K562 (cell line): ENCODE measurements at regions not wholly inside any gene's neighbourhood (a gene's known extent, or its start where the extent isn't known, plus 50 kb on each side); places are given as distances from the start of the nearest gene placed in this dataset.

Experiments used
- ATAC-seq: fragments of 200-7000 bp; cut with Tn5 transposase; 3 replicates; pipeline ENCODE4 v1.9.1; 2020; ENCODE audit warnings: moderate library complexity
- BruUV-seq: library from RNA; stranded (reverse); fragments of 400-500 nt; replicated peaks from 2 replicates; lab custom pipeline; 2021; lab: Mats Ljungman, UMichigan
- CTCF ChIA-PET: fragments of 300-600 bp; formaldehyde crosslinking; extraction: SDS; loops from one replicate; lab custom pipeline; 2021; ENCODE audit warnings: low intra/inter-chr PET ratio; lab: Yijun Ruan, JAX
- POLR2A ChIA-PET: fragments of 300-600, 350-650 bp; sonication (Branson Sonifier 250); formaldehyde crosslinking; extraction: SDS; loops from one replicate; lab custom pipeline; 2021; ENCODE audit warnings: antibody characterized with exemption, inconsistent platforms; lab: Yijun Ruan, JAX
- DNase-seq, 4 experiments: peaks; one replicate each; pipeline versions ENCODE4 v3.0.0 to v3.0.0-alpha.2; 2011 to 2018; ENCODE audit warnings: low spot score in 3 of 4, mixed read lengths in 3 of 4; ENCODE audit errors: extremely low read depth in 1 of 4
- FAIRE-seq: peaks from 2 replicates; lab custom pipeline; 2011; peaks lifted over from hg19 to GRCh38; lab: Jason Lieb, UNC
- H2AFZ ChIP-seq: 2 replicates; pipeline ENCODE4 v1.6.0; 2011; ENCODE audit warnings: low read depth, low read length, control low read depth, inconsistent platforms
- H3K27ac ChIP-seq: fragments of 200-600 bp; 3 replicates; pipeline ENCODE4 v1.8.0; 2011; ENCODE audit warnings: low read depth, mild to moderate bottlenecking, control low read depth, inconsistent platforms, low read length, moderate library complexity, mixed read lengths; ENCODE audit errors: extremely low read depth
- H3K27me3 ChIP-seq, 2 experiments: fragments of 300-600 bp in 1 of 2; 2 replicates in 1 of 2; 3 replicates in 1 of 2; pipeline versions ENCODE4 v1.6.0 to v1.8.0; 2011; ENCODE audit warnings: inconsistent platforms in 2 of 2, low read length in 2 of 2, mild to moderate bottlenecking in 1 of 2, mixed read lengths in 1 of 2, moderate library complexity in 1 of 2; ENCODE audit not compliant: control insufficient read depth in 2 of 2, insufficient read depth in 2 of 2
- H3K36me3 ChIP-seq: fragments of 300-600 bp; 3 replicates; pipeline ENCODE4 v1.8.0; 2011; ENCODE audit warnings: mild to moderate bottlenecking, low read length, inconsistent platforms; ENCODE audit not compliant: control insufficient read depth, insufficient read depth
- H3K4me1 ChIP-seq, 2 experiments: fragments of 200-600 bp in 1 of 2; replicated peaks in 1 of 2; 2 replicates in 1 of 2; 3 replicates in 1 of 2; pipeline versions ENCODE4 v1.5.1 to v1.8.0; 2011; ENCODE audit warnings: inconsistent platforms in 2 of 2, low read length in 2 of 2, mild to moderate bottlenecking in 1 of 2, mixed read lengths in 1 of 2, moderate library complexity in 1 of 2; ENCODE audit not compliant: control insufficient read depth in 2 of 2, insufficient read depth in 2 of 2
- H3K4me2 ChIP-seq: 2 replicates; pipeline ENCODE4 v1.6.1; 2011; ENCODE audit warnings: low read length, control low read depth, inconsistent platforms, mixed read lengths; ENCODE audit not compliant: insufficient read depth
- H3K4me3 ChIP-seq: fragments of 200-600 bp; sonication (generic), shearing (Covaris generic); 2 replicates; pipeline ENCODE4 v1.5.1; 2016; ENCODE audit warnings: control low read depth, inconsistent platforms
- H3K79me2 ChIP-seq: fragments of 200-600 bp; 3 replicates; pipeline ENCODE4 v1.8.0; 2011; ENCODE audit warnings: low read length, inconsistent platforms; ENCODE audit not compliant: control insufficient read depth, insufficient read depth
- H3K9ac ChIP-seq, 2 experiments: 2 replicates each; pipeline versions ENCODE4 v1.6.0 to v1.6.1; 2011; ENCODE audit warnings: low read depth in 2 of 2, low read length in 2 of 2, control low read depth in 1 of 2, inconsistent platforms in 1 of 2, mild to moderate bottlenecking in 1 of 2, mixed read lengths in 1 of 2; ENCODE audit not compliant: insufficient read depth in 1 of 2
- H3K9me1 ChIP-seq: one replicate; pipeline ENCODE4 v1.6.0; 2011; ENCODE audit warnings: inconsistent platforms, mild to moderate bottlenecking, low read length, moderate library complexity; ENCODE audit not compliant: control insufficient read depth, insufficient read depth
- H3K9me3 ChIP-seq: replicated peaks from 2 replicates; pipeline ENCODE4 v1.5.1; 2011; ENCODE audit warnings: low read depth, low read length, inconsistent platforms; ENCODE audit not compliant: control insufficient read depth, insufficient read depth
- H4K20me1 ChIP-seq: replicated peaks from 2 replicates; pipeline ENCODE4 v1.6.1; 2011; ENCODE audit warnings: low read length, inconsistent platforms, mixed read lengths; ENCODE audit not compliant: control insufficient read depth, insufficient read depth
- ZNF263 ChIP-seq: sonication (generic); formaldehyde crosslinking; IDR thresholded peaks from 2 replicates; pipeline ENCODE4 v1.8.0; 2022; ENCODE audit warnings: mild to moderate bottlenecking, missing genetic modification reagents, borderline replicate concordance
- WGBS: fragments of 100-300 bp; shearing (Covaris generic); methylation state at CpG from one replicate; pipeline ENCODE4 v1.1.6; 2016; ENCODE audit warnings: low coverage, mixed read lengths; ENCODE audit not compliant: insufficient coverage; ENCODE audit errors: missing lambda C conversion rate; 5-methylcytosine and 5-hydroxymethylcytosine counted together
- in situ Hi-C: fragments of 300-500 bp; cut with MboI; formaldehyde crosslinking; loops from 4 replicates; pipeline ENCODE4 v1.15.0; 2018; ENCODE audit warnings: inconsistent platforms, mixed read lengths
- intact Hi-C: fragments of 100-400 bp; cut with micrococcal nuclease; formaldehyde crosslinking; loops from 2 replicates; pipeline ENCODE4 v1.14.2; 2022
- TF ChIP-seq, protein P1 (sequence below): sonication (generic); formaldehyde crosslinking; IDR thresholded peaks from 2 replicates; pipeline ENCODE4 v1.8.0; 2022; ENCODE audit warnings: mild to moderate bottlenecking, missing genetic modification reagents

DNA sequence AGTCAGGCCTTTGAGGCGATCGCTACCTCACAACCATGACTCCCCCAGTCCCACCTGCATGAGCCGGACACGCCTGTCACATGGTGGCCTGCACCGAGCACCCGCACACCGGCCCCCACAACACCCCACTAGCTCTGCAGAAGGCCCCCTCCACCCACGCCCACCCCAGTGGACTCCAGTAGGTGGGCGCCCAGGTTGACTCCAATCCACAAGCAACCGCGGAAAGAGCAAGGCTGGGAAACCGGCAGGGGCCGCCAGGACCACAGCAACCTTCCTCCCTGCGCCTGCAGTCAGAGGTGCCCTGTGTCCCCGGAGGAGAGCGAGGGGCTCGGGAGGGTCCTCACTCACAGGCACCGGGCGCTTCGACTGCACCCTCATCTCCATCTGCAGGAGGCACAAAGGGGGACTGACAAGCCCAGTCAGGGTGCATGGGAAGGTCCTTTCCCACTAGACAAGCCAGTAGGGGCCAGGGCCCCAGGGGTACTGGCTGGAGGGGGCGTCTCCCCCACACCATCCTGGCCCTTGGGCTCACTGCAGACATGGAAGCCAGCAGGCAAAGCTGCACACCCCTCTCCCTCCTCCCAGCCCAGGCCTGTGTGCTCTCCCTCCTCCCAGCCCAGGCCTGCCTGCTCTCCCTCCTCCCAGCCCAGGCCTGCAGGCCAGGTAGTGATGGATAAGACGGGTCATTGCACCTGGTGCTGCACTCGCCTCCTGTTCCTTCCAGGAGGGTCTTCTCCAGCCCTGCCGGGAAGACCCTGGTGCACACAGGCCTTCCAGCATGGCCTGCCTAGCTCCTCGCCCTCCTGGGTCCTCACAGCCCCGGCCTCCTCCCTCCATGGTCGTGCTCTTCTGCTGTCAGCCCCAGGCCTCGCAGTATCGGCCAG is 137.2 kb downstream of the DLL1 start:
- Histone ChIP-seq H3K27me3 (peaks cover 21 to 54% of the 10 kb centered on the region in 2 experiments; a peak in 4 of 5 replicates), H3K4me3 (no peak overlapping the region), H4K20me1 (peaks cover 3% of the 10 kb centered on the region; the same call in 1 of the 2 replicates), H3K9ac (no peak overlapping the region), H3K36me3 (no peaks in the 10 kb centered on the region), H3K9me1 (peaks cover 5% of the 10 kb centered on the region), H3K4me2 (no peak overlapping the region), H3K79me2 (no peaks in the 10 kb centered on the region), H3K4me1 (peaks cover 0 to 18% of the 10 kb centered on the region in 2 experiments; a peak in 3 of 5 replicates), H3K27ac (no peak overlapping the region), H2AFZ (no peak overlapping the region), H3K9me3 (no peaks in the 10 kb centered on the region)
- ATAC-seq: no peak
- BruUV-seq: no TSS peak
- ChIA-PET POLR2A (interaction anchor here (0.9 kb wide), 1 partner anchor 12 kb away, joined by 3 read pairs; no protein-coding TSS in a partner anchor), CTCF (no interaction called here)
- WGBS: 11% methylated on average over 28 of the region's 29 CpGs
- intact Hi-C loops (no loop called here), in situ Hi-C loops (no loop called here)
- no peak for FAIRE-seq
- no peak for DNase-seq
- TF ChIP-seq, protein P1, sequence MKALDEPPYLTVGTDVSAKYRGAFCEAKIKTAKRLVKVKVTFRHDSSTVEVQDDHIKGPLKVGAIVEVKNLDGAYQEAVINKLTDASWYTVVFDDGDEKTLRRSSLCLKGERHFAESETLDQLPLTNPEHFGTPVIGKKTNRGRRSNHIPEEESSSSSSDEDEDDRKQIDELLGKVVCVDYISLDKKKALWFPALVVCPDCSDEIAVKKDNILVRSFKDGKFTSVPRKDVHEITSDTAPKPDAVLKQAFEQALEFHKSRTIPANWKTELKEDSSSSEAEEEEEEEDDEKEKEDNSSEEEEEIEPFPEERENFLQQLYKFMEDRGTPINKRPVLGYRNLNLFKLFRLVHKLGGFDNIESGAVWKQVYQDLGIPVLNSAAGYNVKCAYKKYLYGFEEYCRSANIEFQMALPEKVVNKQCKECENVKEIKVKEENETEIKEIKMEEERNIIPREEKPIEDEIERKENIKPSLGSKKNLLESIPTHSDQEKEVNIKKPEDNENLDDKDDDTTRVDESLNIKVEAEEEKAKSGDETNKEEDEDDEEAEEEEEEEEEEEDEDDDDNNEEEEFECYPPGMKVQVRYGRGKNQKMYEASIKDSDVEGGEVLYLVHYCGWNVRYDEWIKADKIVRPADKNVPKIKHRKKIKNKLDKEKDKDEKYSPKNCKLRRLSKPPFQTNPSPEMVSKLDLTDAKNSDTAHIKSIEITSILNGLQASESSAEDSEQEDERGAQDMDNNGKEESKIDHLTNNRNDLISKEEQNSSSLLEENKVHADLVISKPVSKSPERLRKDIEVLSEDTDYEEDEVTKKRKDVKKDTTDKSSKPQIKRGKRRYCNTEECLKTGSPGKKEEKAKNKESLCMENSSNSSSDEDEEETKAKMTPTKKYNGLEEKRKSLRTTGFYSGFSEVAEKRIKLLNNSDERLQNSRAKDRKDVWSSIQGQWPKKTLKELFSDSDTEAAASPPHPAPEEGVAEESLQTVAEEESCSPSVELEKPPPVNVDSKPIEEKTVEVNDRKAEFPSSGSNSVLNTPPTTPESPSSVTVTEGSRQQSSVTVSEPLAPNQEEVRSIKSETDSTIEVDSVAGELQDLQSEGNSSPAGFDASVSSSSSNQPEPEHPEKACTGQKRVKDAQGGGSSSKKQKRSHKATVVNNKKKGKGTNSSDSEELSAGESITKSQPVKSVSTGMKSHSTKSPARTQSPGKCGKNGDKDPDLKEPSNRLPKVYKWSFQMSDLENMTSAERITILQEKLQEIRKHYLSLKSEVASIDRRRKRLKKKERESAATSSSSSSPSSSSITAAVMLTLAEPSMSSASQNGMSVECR (CRISPR knock-in tag): no peak
- TF ChIP-seq ZNF263 (CRISPR knock-in tag): peak; percentile 96
